ENCODE measurements at regions not wholly inside any gene's neighbourhood (a gene's known extent, or its start where the extent isn't known, plus 50 kb on each side); places are given as distances from the start of the nearest gene placed in this dataset.

GRCh38 chr4:174036111-174036510, 247.4 kb downstream of the FBXO8 start:
- intact Hi-C loops (cut with DNase I; ENCODE audit: low total_unique reads) = no loop called here
- Histone ChIP-seq H3K27me3 (no peaks in the 10 kb centered on the region), H3K4me3 (no peak overlapping the region), H3K27ac (no peak overlapping the region), H3K9me3 (no peaks in the 10 kb centered on the region), H3K4me1 (no peaks in the 10 kb centered on the region), H3K36me3 (no peaks in the 10 kb centered on the region)
- no peak for ATAC-seq
- TF ChIP-seq POLR2A (IDR thresholded peaks at IDR 0.05) (no peak), CTCF (IDR thresholded peaks at IDR 0.05 in 4 of 5, conservative IDR thresholded peaks at IDR 0.05 in 1 of 5) (no peak)
- in situ Hi-C loops (cut with MboI; ENCODE audit: low sequenced_read_pairs in 4 of 4) = no loop called here
- DNase-seq = no peak

- Histone ChIP-seq H3K27ac (no peak overlapping the region), H3K4me1 (no peaks in the 10 kb centered on the region), H3K4me3 (no peak overlapping the region), H3K9me3 (no peaks in the 10 kb centered on the region), H3K36me3 (no peaks in the 10 kb centered on the region), H3K27me3 (no peaks in the 10 kb centered on the region)
- TF ChIP-seq POLR2A (IDR thresholded peaks at IDR 0.05) = no peak
- TF ChIP-seq CTCF (IDR thresholded peaks at IDR 0.05 in 4 of 5, conservative IDR thresholded peaks at IDR 0.05 in 1 of 5) = no peak
- ATAC-seq = no peak
- in situ Hi-C loops (cut with MboI; ENCODE audit: low sequenced_read_pairs in 4 of 4) (no loop called here), intact Hi-C loops (cut with DNase I; ENCODE audit: low total_unique reads) (no loop called here)
- DNase-seq = no peak
These were observed 259.8 kb downstream of the FBXO8 start for GRCh38 chr4:174023641-174024040.

- no peak overlapping the region for H3K27ac ChIP-seq
- no peak overlapping the region for H3K4me3 ChIP-seq
- no peaks in the 10 kb centered on the region for H3K36me3 ChIP-seq
- H3K4me1 ChIP-seq = no peaks in the 10 kb centered on the region
- intact Hi-C loops (cut with DNase I; ENCODE audit: low total_unique reads) (no loop called here), in situ Hi-C loops (cut with MboI; ENCODE audit: low sequenced_read_pairs in 4 of 4) (no loop called here)
- DNase-seq (no peak), ATAC-seq (no peak)
- no peaks in the 10 kb centered on the region for H3K27me3 ChIP-seq
- TF ChIP-seq POLR2A (IDR thresholded peaks at IDR 0.05) (no peak), CTCF (IDR thresholded peaks at IDR 0.05 in 4 of 5, conservative IDR thresholded peaks at IDR 0.05 in 1 of 5) (no peak)
- no peaks in the 10 kb centered on the region for H3K9me3 ChIP-seq
These were observed 265.2 kb downstream of the FBXO8 start for GRCh38 chr4:174018236-174018635.

GRCh38 chr4:174016251-174016650, 267.2 kb downstream of the FBXO8 start:
- Histone ChIP-seq H3K27ac (no peak overlapping the region), H3K4me1 (no peaks in the 10 kb centered on the region), H3K4me3 (no peak overlapping the region), H3K36me3 (no peaks in the 10 kb centered on the region), H3K27me3 (no peaks in the 10 kb centered on the region), H3K9me3 (no peaks in the 10 kb centered on the region)
- DNase-seq (no peak), ATAC-seq (no peak)
- TF ChIP-seq POLR2A (IDR thresholded peaks at IDR 0.05) = no peak
- TF ChIP-seq CTCF (IDR thresholded peaks at IDR 0.05 in 4 of 5, conservative IDR thresholded peaks at IDR 0.05 in 1 of 5) = no peak
- intact Hi-C loops (cut with DNase I; ENCODE audit: low total_unique reads) (no loop called here), in situ Hi-C loops (cut with MboI; ENCODE audit: low sequenced_read_pairs in 4 of 4) (no loop called here)

GRCh38 chr4:174012886-174013259, 270.6 kb downstream of the FBXO8 start:
- H3K36me3 ChIP-seq = no peaks in the 10 kb centered on the region
- no peaks in the 10 kb centered on the region for H3K9me3 ChIP-seq
- DNase-seq (no peak), ATAC-seq (no peak)
- intact Hi-C loops (cut with DNase I; ENCODE audit: low total_unique reads) = no loop called here
- no peaks in the 10 kb centered on the region for H3K27me3 ChIP-seq
- no peaks in the 10 kb centered on the region for H3K4me1 ChIP-seq
- no peak overlapping the region for H3K4me3 ChIP-seq
- TF ChIP-seq POLR2A (IDR thresholded peaks at IDR 0.05) (no peak), CTCF (IDR thresholded peaks at IDR 0.05 in 4 of 5, conservative IDR thresholded peaks at IDR 0.05 in 1 of 5) (no peak)
- in situ Hi-C loops (cut with MboI; ENCODE audit: low sequenced_read_pairs in 4 of 4) = no loop called here
- no peak overlapping the region for H3K27ac ChIP-seq
